ENCODE measurements at regions not wholly inside any gene's neighbourhood (a gene's known extent, or its start where the extent isn't known, plus 50 kb on each side); places are given as distances from the start of the nearest gene placed in this dataset.

- DNase-seq, result peak; percentile 45
Observed at GRCh38 chr1:29474274-29475244, 238.2 kb downstream of the PTPRU start.

GRCh38 chr1:29473161-29473855 lies 237.0 kb downstream of the PTPRU start:
- DNase-seq, result peak; percentile 55

GRCh38 chr1:29471487-29472313 lies 235.4 kb downstream of the PTPRU start:
- peak; percentile 41 for DNase-seq

DNA sequence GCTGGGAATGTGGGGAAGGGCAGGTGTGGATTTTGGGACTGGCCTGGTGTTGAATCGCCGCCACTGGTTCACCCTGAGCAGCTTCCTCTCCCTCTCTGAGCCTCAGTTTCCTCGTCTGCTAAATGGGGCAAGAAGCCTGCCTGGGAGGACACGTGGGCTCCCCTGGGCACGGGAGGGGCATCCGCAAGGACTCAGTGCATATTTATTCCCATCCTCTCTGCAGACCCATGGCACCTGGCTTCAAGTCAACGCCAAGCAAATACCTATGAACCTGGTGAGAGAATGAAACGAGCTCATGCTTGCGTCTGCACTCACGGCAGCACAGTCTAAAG lies 234.4 kb downstream of the PTPRU start:
- DNase-seq, result no peak

DNA sequence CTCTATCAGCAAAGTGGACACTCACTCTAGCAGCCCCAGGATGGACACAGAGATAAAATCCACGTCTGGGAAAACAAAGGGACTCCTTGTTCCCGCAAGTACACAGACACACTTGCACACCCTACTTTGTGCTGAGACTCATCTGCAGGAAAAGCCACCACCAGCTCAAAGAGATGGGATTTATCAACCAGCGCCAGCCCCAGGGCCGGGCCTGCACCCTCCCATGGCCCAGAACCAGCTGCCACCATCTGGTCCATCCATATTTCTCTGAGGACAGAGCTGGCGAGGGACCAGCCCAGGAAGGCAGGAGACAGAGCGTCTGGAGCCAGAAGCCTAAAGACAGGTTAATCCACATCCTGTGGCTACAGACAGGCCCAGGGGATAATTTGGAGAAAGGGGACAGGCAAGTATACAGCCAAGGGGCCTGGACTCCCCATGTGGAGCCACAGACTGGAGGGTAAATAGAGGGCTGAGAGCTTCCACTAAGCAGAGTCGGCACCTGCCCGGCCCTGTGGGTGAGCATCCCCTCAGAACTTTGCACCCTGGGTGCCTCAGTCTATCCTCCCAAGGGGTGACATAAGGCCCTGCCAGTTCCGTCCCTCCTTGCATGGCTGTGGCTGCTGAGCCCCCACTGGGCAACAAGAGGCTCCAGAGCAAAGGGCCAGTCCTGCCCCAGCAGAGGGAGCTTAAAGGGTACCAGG lies 233.9 kb downstream of the PTPRU start:
- no peak for DNase-seq

DNA sequence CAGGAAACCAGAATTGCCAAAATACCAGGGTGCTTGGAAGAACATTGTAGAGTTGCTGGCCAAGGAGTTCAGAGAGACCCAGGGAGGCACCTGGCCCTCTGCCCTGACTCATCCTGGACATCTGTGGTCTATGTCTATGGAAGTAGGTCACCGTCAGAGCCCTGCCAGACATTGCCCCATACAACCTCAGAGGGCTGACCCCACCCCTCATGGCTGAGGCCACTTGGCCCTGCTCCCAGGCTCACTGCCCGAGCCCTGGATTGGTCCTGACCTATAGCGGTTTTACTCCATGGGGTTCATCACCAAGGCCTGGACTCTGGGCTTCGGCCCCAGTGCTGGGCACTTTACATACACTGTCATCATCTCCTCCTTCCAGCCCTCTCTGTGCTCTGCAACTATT lies 233.1 kb downstream of the PTPRU start:
- no peak for DNase-seq

DNA sequence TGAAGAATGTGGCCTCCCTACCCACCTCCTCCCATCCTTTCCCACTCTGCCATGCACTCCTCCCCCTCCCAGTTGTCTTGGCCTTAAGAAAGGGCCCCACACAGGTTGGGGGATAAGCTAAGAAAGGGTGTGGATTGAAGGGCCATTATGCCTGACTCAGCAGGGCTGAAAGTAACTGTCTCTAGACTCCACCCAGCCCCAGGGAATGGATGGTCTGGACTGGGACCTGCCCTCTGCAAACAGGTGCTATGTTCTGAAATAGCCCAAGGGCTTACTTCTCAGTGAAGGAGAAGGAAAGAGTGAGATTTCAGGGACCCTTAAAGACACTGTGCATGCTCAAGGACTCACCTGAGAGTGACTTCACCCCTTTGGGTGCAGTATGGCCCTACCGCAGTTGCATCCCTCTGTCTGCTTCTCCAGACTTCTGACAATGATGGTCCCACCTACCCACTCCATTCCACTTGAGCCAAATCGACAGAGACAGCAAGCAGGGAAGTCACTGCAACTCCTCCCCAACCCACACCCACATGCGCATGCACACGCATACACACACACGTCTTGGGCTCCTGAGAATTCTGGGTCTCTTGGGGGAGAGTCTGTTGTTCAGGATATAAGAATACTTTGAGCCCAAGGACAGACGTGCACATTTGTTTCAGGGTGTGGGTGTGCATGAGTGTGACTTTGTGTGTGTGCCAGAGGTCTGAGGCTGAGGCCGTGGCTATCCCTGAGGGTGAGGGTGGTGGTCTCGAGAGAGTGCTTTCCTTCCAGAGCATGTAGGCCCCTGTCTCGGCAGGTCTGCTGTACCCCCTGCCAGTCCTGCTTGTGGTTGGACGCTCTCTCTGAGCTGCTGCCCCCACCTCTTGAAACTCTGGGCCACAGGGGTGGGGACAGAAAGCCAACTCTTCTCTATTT lies 231.9 kb downstream of the PTPRU start:
- DNase-seq, result no peak

DNA sequence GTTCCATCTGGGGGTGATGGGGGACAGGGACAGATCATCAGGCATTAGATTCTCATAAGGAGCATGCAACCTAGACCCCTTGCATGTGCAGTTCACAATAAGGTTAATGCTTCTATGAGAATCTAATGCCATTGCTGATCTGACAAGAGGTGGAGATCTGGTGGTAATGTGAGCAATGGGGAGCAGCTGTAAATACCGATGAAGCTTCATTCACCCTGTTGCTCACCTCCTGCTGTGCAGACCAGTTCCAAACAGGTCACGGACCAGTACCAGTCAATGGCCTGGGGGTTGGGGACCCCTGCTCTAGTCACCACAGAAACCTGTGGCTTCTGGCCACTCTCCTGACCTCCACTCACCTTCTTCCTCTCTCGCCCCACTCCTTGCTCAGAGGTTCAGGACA lies 229.9 kb downstream of the PTPRU start:
- no peak for DNase-seq

GRCh38 chr1:29465755-29466154 lies 229.4 kb downstream of the PTPRU start:
- DNase-seq, result no peak

DNA sequence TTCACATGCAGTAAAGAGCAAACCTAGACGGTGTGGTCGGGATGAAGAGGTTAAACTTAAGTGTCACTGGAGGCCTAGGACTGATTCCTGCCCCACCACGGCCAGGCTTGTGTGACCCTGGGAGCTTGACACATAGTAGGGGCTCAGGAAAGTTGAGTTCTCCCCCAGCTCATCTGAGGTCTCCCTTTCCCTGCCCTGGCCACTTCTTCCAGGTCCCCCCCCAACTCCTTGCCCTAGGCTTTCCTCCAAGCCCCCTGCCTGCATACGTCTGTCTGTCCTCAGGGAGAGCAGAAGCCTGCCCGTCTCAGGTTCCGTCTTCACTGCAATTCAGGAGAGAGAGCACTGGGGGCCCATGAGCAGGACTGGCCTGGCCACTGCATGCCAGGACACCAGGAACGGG lies 225.8 kb downstream of the PTPRU start:
- no peak for DNase-seq

DNA sequence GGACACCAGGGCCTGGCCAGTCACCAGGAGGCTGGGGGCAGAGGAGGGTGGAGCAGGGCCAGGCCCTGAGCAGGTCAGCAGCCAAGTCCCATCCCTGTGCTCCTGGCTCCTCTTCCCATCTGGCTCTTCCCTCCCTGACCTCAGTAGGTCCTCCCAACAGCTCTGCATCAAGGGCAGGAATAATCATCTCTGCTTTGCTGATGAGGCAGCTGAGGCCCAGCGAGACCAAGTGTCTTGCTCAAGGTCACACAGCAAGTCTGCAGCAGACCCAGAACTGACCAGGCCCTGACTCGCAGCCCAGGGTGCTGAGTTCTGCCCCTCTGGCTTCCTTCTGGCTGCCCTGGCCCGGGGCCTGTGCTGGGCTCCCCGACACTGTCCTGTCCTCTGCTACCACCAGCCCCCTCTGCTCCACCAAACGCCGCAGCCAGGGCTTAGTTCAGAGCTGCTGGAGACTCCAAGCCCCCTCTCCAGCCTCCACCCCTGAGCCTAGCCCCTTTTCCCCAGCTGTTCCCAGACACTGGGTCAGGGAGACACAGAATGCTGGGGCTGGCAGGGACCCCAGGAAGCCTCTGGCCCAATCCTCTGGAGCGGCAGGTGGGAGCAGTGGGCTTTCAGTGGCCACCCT lies 224.9 kb downstream of the PTPRU start:
- no peak for DNase-seq

DNA sequence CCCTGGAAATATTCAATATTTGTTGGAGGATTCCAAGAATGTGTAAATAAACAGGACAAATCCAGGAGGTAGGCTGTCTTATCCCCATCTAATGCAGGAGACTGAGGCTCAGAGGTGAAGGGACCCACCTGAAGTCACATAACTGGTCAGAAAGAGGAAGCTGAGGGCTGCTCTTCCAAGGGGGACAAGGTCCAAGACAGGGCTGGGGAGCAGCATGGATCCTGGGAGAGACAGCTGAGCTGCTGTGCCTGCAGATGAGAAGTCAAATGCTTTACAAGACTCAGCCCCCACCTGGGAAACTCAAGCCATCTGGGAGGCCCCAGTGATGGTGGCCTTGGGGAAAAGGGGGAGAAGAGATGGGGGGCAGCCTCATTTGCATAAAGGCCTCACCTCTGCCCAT lies 224.4 kb downstream of the PTPRU start:
- DNase-seq, result no peak

GRCh38 chr1:29460041-29460610 lies 223.8 kb downstream of the PTPRU start:
- no peak for DNase-seq

- no peak for DNase-seq
Observed at GRCh38 chr1:29459620-29459945, 223.3 kb downstream of the PTPRU start.

DNA sequence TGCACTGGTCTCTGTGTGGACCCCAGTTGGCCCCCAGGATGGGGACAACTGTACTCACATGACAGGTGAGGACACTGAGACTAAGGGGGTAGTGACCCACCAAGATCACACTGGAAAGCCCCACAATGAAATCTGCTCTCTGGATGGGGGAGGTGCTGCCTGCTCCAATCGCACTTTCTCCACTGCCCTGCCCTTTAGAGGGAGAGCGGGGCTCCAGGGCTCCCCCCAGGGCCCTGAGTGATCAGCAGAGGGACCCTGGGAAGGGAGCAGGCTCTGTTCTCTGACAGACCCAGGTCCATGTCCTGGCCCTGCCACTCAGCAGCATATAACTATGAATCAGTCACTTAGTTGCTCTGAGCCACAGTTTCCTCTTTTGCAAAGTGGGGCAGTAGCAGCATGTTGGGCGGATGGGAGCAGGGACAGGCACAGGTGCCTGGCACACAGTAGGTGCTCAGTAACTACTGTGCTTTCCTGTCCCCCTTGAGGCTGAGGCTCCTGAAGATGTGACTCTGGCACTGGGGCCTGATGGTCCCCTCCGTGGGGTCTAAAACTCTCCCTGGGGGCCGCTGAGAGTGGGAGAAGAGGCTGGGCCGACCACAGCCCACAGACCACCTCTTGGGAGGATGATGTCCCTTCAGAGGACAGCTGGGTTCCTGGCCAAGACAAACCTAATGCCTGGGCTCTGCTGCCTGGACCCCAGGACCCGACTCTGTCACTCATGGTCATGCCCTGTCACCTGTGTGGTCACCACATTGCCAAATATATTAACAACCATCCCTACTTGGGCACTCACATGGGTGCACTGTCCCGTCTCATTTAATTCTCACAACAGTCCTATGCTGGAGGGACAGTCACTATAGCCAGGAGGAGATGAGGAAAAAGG lies 222.7 kb downstream of the PTPRU start:
- DNase-seq, result no peak

DNA sequence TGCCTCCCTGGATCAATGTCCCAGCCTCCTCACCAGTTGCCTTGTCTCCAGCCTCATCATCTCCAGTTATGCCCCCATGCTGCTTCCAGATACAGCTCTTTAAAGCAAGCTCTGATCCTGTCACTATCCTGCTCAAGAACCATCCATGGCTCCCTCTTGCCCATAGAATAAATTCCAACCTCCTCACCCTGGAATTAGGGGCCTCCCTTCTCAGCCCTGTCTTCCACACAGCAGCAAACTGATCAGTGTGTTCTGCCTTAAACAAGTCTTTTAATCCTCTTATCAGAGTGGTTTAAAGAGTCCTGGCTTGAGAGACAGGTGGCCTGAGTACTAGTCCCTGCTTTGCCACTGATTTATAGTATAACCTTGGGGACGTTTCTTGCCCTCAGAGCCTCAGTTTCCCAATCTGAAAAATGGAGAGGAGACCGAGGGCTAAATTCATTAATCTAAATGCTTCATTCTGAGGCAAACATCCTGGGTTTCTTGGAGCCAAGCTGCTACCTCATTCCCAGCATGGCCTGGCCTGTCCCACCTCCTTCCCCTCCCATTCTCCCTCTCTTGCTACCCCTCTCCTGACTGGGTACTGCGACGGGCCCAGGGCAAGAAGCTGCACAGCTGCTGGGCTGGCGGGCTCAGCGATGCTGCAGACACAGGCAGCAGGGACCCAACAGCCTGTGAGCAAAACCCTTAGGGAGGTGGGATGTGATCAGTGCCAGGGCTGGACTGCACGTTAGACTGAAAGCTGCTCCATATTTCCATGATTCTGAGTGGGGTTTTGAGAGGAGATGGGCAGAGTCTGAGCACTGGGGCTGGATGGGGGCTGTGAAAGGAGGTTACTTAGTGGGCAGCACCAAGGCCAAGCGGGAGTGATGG lies 221.4 kb downstream of the PTPRU start:
- DNase-seq, result no peak

- DNase-seq, result no peak
Observed at GRCh38 chr1:29456685-29457435, 220.5 kb downstream of the PTPRU start.

DNA sequence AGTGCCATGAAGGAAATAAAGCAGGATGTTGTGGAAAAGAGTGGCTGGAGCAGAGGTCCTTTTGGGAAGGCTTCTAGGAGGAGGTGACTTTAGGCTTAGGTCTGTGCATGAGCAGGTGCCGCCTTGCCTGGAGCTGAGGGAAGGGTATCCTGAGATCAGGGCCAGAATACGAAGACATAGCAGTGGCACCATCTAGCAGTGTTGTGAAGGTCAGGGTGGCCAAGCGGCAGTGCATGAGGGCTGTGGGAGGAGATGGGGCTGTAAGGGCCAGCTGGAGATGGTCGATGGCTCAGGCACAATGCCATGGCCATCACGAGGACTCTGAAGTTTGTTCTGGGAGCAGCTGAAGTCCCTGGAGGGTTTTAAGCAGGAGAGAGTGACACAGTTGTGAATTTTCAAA lies 219.5 kb downstream of the PTPRU start:
- DNase-seq, result no peak

Data from NCI-H1105 treated with DMSO at 0.1 percent for 48 hours (cell line).